AG04449 (cell line): ENCODE measurements at regions not wholly inside any gene's neighbourhood (a gene's known extent, or its start where the extent isn't known, plus 50 kb on each side); places are given as distances from the start of the nearest gene placed in this dataset.
A peak's percentile ranks its signal among the peaks of the same experiment; 100 is the strongest.

Experiments
- CTCF ChIA-PET: fragments of 350-600 bp; formaldehyde crosslinking; extraction: SDS; loops from one replicate; lab custom pipeline; 2021; ENCODE audit warnings: antibody characterized with exemption; lab: Yijun Ruan, JAX
- POLR2A ChIA-PET: fragments of 400-600, 350-600 bp; formaldehyde crosslinking; extraction: SDS; loops from one replicate; lab custom pipeline; 2020; ENCODE audit warnings: antibody characterized with exemption, inconsistent platforms; lab: Yijun Ruan, JAX
- DNase-seq: peaks from one replicate; pipeline ENCODE4 v3.0.0-alpha.2; 2010; ENCODE audit warnings: low read depth, low spot score
- H3K4me3 ChIP-seq: 2 replicates; pipeline ENCODE4 v1.5.1; 2011; ENCODE audit warnings: low read depth, mild to moderate bottlenecking, control low read depth, low read length
- TF ChIP-seq, protein P1 (sequence below): IDR thresholded peaks from one replicate; pipeline ENCODE4 v1.5.1; 2011; ENCODE audit warnings: mild to moderate bottlenecking, moderate library complexity, low read length, control low read depth, inconsistent platforms; ENCODE audit not compliant: insufficient read depth; ENCODE audit errors: missing control alignments

DNA sequence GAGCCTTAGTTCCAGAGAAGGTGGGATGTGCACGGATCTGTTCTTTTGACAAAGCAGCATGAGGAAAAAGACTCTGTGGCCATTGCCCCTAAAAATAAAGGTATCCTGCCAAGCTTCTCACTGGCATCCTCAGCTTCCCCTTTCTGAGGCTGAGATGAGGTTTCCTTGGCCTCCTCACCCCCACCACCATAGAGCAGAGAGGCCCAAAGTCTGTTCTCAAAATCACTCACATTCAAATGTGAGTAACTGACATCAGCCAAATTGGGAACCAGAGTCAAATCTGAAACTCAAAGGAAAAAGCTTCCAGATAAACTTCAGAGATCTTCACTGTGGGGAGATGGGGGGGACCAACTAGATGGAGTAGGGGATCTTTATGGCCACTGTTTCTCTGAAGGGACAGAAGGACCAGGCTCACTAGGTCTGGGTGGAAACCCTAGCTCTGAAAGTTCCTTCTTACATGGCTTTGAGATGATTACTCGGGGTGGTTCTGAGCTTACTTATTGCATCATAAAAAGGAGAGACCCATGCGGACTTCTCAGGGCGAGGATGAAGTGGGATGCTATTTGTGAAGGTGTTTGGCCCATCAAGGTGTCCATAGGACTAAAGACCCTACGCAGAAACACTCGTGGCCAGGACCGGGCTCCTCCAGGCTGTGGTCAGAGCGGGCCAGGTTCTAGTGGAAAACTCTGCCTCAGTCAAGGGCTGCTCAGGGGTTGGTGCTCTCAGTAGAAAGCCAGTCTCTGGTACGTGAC is 61.5 kb upstream of the MEF2A start:
- ChIA-PET CTCF (interaction anchor here (0.9 to 1.7 kb wide), 5 partner anchors 10 to 200 kb away, joined by 3 to 6 read pairs (median 4); no protein-coding TSS in a partner anchor), POLR2A (no interaction called here)
- TF ChIP-seq, protein P1, sequence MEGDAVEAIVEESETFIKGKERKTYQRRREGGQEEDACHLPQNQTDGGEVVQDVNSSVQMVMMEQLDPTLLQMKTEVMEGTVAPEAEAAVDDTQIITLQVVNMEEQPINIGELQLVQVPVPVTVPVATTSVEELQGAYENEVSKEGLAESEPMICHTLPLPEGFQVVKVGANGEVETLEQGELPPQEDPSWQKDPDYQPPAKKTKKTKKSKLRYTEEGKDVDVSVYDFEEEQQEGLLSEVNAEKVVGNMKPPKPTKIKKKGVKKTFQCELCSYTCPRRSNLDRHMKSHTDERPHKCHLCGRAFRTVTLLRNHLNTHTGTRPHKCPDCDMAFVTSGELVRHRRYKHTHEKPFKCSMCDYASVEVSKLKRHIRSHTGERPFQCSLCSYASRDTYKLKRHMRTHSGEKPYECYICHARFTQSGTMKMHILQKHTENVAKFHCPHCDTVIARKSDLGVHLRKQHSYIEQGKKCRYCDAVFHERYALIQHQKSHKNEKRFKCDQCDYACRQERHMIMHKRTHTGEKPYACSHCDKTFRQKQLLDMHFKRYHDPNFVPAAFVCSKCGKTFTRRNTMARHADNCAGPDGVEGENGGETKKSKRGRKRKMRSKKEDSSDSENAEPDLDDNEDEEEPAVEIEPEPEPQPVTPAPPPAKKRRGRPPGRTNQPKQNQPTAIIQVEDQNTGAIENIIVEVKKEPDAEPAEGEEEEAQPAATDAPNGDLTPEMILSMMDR: no peak
- no peak for DNase-seq
- no peak overlapping the region for H3K4me3 ChIP-seq

DNA sequence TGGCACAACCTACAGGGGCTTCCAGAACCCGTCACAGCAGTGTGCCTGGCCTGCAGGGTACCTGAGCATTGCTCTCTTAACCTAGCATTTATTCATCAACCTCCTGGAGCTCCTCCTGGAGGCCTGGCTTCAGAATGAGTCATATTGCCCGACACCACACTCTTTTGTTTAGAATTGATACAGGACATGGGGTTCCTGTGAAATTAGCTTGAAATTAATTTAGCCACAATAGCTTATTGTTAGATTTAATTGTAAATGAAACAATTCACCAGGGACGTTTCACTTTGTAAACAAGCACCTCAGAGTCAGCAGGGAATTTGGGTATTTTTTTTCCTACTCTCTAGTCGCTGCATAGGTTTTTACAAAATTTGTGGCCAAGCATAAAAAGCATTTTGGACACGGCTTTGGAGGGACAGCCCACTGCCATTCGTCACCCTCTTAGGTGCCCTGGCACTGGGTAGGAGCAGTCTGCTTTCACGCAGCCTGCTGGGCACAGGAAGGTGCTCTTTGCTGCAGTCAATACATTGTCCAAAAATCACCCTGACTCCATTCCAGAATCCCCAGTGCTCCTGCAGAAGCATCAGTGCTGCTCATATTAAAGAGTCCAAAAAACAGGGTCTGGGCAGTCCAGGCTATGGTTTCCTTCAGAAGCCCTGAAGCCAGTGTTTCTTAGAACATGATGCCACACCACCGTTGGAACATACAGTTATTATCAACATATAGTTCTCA is 60.8 kb upstream of the MEF2A start:
- H3K4me3 ChIP-seq: no peak overlapping the region
- CTCF ChIA-PET: interaction anchor here (0.9 to 1.7 kb wide), 5 partner anchors 10 to 199 kb away, joined by 3 to 6 read pairs (median 4); no protein-coding TSS in a partner anchor
- TF ChIP-seq, protein P1: no peak
- POLR2A ChIA-PET: no interaction called here
- no peak for DNase-seq

DNA sequence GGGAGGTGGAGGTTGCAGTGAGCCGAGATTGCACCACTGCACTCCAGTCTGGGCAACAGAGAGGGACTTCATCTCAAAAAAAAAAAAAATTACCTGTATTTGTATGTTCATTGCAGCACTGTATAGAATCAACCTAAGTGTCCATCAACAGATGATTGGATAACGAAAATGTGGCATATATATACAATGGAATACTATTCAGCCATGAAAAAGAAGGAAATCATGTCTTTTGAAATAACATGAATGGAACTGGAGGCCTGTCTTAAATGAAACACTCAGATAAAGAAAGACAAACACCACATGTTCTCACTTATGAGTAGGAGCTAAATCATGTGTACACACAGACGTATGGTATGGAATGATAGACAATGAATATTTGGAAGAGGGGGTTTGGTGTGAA is 59.4 kb upstream of the MEF2A start:
- TF ChIP-seq, protein P1: no peak
- CTCF ChIA-PET: interaction anchor here (1.1 to 2.4 kb wide), 4 partner anchors 11 to 198 kb away, joined by 3 to 11 read pairs (median 4); no protein-coding TSS in a partner anchor
- POLR2A ChIA-PET: no interaction called here
- no peak overlapping the region for H3K4me3 ChIP-seq
- no peak for DNase-seq

DNA sequence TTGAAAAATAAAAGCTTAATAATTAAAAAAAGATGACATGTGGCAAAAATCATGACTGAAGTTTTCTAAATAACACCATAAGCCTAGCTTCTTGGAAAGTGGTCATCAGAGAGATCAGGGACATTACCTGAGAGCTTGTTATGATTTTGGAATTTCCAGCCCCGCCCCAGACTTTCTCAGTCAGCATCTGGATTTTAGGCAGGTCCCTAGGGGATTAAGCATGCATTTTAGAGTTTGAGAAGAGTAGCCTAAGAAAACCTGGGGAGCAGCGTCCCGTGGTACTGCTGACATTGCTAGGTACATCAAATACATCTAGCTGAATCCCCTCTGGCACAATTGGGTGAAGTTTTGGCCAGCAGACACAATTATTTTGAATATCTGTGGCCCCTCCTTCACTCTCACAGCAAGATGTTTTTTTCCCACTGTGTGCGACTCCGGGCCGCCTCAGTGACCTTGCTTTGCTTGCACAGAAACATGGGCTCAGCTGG is 58.7 kb upstream of the MEF2A start:
- DNase-seq: no peak
- POLR2A ChIA-PET: interaction anchor here (0.6 kb wide), 1 partner anchor 14 kb away, joined by 3 read pairs; no protein-coding TSS in a partner anchor

DNA sequence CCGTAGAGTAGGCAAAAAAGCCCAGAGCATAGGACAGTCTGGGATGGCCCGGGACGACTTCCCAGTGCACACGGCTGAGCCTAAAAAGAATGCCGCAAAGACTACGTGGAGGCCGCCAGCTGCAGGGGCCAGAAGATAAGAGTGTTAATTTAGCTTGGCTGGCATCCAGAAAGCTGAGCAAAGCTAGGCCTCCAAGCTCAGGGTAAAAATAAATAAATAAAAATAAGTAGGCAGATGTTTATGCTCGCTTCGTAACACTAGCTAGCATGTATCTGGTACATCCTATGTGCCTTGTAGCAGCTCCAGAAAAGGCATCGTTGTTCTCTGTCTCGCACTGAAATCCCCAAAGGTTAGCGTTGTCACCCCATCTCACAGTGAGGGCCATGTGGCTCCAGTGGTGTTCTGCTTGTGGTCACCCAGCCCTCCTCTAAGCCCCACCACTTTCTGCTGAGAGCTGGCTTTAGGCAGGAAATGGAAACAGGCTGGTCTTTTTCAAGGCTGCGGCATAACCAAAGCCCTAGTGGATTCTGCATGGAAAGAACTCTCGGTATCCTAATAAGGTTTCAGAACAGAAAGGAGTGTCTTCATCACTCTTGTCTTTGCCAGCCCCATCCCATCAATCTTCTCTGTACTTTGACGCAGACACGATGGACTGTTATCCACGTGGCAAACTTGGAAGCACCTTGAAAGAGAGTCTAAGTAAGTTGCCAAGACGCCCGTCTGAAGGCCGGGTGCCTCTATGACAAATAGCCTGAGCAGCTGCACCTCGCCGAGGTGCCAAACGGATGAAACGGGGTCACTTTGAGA is 58.1 kb upstream of the MEF2A start:
- H3K4me3 ChIP-seq: no peak overlapping the region
- ChIA-PET POLR2A (interaction anchor here (0.6 kb wide), 1 partner anchor 13 kb away, joined by 3 read pairs; no protein-coding TSS in a partner anchor), CTCF (interaction anchor here (1.1 to 2.4 kb wide), 5 partner anchors 12 to 197 kb away, joined by 3 to 11 read pairs (median 3); no protein-coding TSS in a partner anchor)
- DNase-seq: peak; percentile 21
- TF ChIP-seq, protein P1: no peak

More for the DNA sequence above, 58.7 kb upstream of the MEF2A start:
- TF ChIP-seq, protein P1: no peak
- CTCF ChIA-PET: interaction anchor here (1.1 to 2.4 kb wide), 5 partner anchors 12 to 198 kb away, joined by 3 to 11 read pairs (median 3); no protein-coding TSS in a partner anchor
- H3K4me3 ChIP-seq: no peak overlapping the region
